ENCODE measurements at regions not wholly inside any gene's neighbourhood (a gene's known extent, or its start where the extent isn't known, plus 50 kb on each side); places are given as distances from the start of the nearest gene placed in this dataset.
"Not testable (repeated sequence)": the region's sequence is repeated elsewhere in the genome, so short reads cannot be mapped to it uniquely, and the experiment has no call there.

DNA sequence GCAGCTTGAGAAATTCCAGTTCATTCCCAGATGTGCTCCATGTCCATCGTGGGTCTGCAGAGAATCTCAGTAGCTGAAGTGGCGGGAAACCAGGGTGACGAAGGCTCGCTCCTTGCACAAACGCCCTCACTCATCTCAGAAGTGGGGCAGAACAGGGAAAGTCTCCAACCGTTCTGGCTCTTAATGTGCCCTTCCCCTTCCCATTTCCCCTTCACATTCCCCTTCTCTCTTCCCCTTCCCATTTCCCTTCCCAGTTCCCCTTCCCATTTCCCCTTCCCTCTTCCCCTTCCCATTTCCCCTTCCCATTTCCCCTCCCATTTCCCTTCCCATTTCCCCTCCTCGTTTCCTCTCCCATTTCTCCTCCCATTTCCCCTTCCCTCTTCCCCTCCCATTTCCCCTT is 108.5 kb downstream of the OLFM1 start:
- not testable (repeated sequence) for DNase-seq (ENCODE audit: low read depth in 2 of 2)

- no peak for DNase-seq (ENCODE audit: low read depth in 2 of 2)
Measured at GRCh38 chr9:135196474-135196873, 109.0 kb downstream of the OLFM1 start.

DNA sequence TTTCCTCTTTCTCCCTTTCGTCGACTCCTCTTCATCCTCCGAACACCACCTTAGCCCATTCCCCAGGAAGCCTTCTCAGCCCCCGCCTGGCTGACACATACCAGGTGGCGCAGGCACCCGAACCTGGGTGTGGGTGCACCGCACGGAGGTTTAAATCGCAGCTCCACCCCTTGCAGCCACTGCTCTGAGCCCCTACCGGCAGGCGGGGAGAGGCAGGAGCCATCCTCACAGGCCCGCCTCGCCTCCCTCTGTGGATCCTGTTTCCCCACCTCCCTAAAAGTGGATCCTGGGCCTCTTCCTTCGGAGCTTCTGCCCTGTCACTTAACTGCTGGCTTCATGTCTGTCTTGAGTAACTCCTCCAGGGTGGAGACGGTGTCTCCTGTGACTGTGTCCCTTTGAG is 110.7 kb downstream of the OLFM1 start:
- no peak for DNase-seq (ENCODE audit: low read depth in 2 of 2)

- DNase-seq (ENCODE audit: low read depth in 2 of 2): no peak
Measured at GRCh38 chr9:135198586-135199285, 111.3 kb downstream of the OLFM1 start.

DNA sequence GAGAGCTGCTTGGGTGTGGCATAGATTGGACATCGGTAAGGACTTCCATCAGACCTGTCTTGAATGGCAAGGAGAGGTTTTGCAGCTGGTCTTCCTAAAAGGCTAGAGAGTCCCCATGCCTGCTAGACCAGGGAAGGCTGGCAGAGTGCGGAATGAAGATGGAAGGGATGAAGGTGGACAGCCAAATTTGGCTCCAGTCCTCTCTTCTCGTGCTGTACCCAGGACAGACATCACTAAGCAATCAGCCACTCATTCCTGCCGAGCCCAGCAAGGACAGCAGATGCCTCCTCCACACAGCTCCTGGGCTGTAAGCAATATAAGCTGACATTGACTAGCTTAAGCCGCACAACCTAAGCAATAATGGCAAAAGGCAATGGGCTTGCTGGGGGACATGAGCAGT is 112.0 kb downstream of the OLFM1 start:
- DNase-seq (ENCODE audit: low read depth in 2 of 2): no peak

GRCh38 chr9:135201711-135202110 is 114.2 kb downstream of the OLFM1 start:
- no peak for DNase-seq (ENCODE audit: low read depth in 2 of 2)

- DNase-seq (ENCODE audit: low read depth in 2 of 2): no peak
Measured at GRCh38 chr9:135204177-135204576, 116.7 kb downstream of the OLFM1 start.

DNA sequence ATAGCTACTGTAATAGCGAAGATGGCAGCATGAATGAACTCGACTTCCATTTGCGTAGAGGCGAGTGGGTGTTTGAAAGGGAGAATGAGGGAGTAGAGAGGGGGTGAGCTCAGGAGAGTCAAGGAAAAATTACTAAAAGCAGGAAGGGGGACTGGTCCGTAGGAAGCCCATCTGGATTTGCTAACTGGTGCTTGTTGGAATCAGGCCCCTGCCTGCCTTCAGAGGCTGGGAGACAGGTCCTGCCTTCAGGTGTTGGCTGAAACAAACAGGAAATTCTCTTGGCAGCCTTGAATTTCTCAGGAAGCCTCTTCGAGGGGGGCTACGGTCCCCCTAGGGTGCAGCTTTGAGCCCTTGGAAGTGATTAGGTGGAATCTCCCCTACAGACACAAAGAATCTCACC is 121.7 kb downstream of the OLFM1 start:
- no peak for DNase-seq (ENCODE audit: low read depth in 2 of 2)

DNA sequence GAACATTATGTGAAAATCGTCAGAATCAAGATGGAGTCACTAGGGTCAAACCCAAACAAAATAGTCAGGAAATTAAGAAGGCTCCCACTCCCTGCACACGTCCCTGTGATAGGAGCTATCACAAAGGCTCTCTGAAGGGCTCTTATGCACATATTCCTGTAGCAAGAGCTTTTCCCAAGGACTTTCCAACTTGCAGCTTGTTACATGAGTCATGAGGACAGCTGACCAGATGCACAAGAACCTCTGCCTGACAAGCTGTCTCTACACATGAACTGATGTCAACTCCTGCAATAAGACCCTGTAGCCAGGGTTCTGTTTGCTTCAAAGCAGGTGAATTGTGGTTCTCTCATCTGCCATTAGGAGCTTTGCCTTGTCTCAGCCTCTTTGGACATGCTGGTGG is 122.4 kb downstream of the OLFM1 start:
- DNase-seq (ENCODE audit: low read depth in 2 of 2): no peak

GRCh38 chr9:135210676-135211523 is 123.4 kb downstream of the OLFM1 start:
- no peak for DNase-seq (ENCODE audit: low read depth in 2 of 2)

- DNase-seq (ENCODE audit: low read depth in 2 of 2): no peak
Measured at GRCh38 chr9:135211524-135211890, 124.0 kb downstream of the OLFM1 start.

DNA sequence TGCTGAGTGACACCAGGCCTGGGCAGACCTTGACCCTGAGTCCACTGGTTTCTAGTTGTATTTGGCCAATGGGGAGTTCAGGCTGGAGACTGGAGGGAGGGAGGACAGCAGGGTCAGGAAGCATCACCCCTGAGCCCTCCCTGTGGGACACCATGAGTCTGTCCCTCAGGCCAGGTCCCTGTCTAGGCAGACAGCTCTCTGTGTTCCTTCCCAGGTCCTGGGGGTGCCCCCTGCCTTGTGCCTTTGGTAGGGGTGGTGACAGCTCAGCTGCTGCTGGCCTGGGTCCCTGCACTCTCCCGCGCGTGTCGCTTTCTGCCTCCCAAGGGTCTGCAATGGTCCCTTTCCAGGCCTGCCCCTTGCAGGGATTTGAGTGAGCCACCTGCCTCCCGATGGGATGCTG is 125.5 kb downstream of the OLFM1 start:
- no peak for DNase-seq (ENCODE audit: low read depth in 2 of 2)

GRCh38 chr9:135213566-135213965 is 126.1 kb downstream of the OLFM1 start:
- DNase-seq (ENCODE audit: low read depth in 2 of 2): no peak

DNA sequence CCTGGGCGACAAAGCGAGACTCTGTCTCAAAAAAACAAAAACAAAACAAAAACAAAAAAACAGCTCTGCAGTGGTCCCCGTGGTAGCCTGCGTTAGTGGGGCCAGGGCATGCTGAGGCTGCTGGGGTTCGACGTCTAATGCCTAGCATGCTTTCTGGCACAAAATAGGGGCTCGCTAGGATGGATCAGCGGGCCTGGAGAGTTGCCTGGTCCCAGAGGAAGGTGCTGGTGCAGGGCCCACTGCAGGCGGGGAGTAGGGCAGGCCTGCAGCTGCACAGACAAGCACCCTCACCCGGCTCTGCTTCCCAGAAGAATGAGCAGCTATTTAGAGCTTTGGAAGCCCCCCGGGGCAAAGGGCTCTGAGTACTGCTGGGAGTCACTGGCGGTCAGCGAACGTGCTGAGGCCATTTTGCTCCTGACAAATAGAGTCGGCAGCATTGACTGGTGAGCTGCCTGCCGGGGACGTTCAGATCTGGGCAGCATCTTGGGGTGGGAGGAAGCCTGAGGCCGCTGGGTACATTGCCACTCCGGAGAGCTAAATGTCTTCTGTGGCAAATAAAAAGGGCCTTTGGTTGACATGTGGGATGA is 126.7 kb downstream of the OLFM1 start:
- DNase-seq (ENCODE audit: low read depth in 2 of 2): no peak

- no peak for DNase-seq (ENCODE audit: low read depth in 2 of 2)
Measured at GRCh38 chr9:135214706-135215105, 127.2 kb downstream of the OLFM1 start.

DNA sequence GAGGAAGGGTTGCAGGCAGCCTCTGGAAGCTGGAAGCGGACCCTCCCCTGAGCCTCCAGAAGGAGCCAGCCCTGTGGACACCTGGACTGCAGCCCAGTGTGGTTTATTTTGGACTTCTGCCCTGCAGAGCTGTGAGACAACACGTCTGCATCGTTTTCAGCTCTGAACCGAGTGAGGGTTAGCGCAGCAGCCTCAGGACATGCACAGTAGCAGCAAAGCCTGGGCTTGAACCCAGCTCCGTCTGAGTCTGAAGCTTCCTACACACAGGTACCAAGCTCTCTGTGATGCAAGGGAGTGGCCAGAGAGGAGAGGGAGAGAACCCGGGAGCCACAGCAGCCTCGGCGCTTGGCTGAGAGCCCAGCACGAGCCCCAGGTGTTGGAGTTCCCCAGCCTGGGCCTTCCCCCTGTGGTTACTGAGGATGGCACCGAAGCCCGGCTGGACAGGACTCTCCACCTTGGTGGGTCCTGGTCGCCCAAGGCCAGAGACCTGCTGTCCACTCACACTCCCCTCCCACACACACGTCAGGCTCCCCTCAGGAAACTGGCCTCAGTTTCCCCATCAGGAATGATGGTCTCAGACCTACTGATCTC is 128.2 kb downstream of the OLFM1 start:
- DNase-seq (ENCODE audit: low read depth in 2 of 2): no peak

- DNase-seq (ENCODE audit: low read depth in 2 of 2): no peak
Measured at GRCh38 chr9:135216236-135216635, 128.8 kb downstream of the OLFM1 start.

DNA sequence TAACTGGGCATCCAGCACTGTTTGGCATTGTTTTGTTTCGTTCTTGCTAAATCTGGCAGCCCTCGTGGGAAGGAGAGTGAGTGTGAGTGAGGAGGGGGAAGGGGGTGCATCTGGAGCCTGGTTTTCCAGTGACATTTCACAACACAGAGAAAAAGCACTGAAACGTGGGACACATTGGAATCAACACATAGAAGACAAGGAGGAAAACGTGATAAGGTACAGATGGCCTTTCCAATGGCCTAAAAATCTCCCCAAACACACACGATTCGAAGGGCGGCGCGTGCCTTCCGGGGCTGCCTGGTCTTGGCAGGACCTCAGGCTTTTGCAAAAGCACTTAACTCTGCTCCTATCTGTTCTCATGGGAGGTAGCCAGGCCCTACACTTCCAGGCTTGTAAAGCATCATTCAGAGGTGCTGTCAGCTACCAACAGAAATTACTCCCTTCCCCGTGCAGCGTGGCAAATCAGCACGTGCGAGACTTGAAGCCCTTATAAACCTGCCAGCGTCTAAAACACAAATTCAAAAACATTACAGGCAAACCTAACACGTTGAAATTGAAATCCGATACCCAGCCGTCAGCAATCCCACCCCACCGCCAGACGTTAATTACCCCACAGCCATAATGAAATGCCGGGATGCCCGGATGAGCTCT is 129.4 kb downstream of the OLFM1 start:
- no peak for DNase-seq (ENCODE audit: low read depth in 2 of 2)

DNA sequence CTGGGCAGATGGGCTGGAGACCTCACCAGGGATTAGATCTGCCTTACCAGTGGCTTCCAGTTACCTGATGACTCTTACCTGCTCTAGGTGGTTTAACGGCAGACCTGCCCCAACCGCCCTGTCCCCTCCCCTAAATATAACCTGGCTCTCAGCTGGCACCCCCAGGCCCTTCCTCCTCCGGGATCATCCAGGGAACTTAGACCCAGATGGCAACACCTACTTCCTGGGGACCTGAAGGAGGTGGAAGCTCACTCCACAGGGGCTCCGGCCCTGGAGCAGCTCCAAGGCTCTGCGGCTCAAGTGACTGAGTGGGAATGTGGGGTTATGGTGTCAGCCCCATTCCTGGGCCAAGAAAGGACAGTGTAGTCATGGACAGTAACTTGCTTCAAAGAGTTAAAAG is 130.4 kb downstream of the OLFM1 start:
- DNase-seq (ENCODE audit: low read depth in 2 of 2): no peak

- DNase-seq (ENCODE audit: low read depth in 2 of 2): no peak
Measured at GRCh38 chr9:135218331-135219225, 131.1 kb downstream of the OLFM1 start.

All from activated CD8-positive, alpha-beta memory T cell treated with anti-CD3 and anti-CD28 coated beads for 4 hours (primary cell).